Hepatic stellate cell (primary cell): ENCODE measurements at regions not wholly inside any gene's neighbourhood (a gene's known extent, or its start where the extent isn't known, plus 50 kb on each side); places are given as distances from the start of the nearest gene placed in this dataset.

ENCODE experiments used
- DNase-seq: peaks from one replicate; pipeline ENCODE4 v3.0.0; 2011; ENCODE audit warnings: low spot score

DNA sequence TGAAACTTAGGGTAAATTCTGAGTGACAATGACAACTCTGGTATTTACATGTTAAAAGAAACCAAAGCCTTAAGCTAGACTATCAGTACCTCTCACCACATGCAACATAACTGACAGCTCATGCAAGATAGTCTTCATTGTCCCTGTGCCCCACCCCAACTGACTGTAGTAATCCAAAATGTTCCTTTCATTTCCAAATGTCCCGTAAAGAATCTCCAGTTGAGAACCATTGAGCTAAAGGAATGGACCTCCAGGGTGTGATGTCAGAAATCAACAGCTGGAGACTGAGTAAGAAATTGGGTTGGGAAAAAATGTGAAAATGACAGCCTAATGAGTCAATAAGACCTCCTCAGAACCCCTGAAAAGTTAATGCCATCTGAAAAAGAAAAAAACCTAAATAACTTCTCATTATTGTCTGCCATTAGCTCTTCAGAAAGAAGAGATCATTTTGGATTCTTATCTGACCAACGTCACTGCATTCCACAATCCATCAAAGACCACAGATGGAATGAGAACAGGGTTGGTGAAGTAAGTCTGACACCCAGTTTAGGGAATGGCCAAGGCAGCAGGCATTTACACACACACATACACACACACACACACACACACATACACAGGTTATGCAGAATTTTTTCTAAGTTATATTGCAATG lies 51.7 kb upstream of the ACVR2A start:
- no peak for DNase-seq

DNA sequence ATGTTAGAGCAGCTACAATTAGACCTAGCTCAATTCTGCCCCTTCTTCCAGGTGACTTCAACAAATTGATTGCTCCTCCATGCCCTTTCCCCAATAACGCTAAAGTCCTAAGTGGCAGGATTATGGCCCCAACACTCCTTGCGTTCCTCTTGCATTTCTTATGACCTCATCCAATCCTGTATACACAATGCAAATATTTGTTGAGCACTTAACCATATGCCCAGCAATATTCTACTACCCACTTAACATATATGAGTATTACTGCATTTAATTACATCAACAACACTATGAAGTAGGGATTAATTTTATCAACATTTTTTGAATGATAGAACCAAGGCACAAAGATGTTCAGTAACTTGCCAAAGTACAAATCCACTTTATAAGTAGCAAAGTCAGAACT lies 54.2 kb upstream of the ACVR2A start:
- DNase-seq: no peak

DNA sequence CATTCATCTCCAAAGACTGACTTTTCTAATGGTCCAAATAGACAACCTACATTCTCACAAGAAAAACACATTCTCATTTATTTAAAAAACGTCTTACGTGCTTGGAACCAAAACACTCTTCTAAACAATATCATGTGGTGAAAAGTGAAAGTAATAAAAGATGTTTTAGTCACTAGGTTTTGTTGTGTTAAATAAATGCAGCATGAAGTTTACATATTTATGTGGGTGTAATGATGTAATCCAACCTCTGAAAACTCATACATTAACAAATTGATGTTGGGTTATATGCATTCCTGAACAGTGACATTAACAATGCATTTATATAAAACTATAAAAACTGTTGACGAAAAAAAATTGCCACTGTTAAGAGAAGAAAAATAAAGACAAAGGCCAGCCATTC lies 55.1 kb upstream of the ACVR2A start:
- no peak for DNase-seq

DNA sequence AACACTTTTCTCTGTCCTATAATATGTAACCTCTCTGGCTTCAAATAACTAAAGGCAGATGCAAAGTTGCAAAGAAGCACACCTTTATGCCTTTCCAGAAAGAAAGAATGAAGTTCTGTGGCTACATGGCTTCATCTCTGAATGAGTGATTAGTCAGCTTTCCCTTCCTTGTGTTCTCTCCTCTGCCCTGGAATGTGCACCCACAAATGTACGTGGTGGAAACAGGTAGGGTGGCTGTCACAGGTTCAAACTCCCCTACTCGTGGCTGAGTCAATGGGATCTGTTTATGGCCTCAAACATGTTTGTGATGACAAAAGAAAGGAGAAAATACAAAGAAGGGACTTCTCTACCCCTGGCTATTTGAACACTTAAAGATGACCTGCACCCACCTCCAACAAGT lies 55.5 kb upstream of the ACVR2A start:
- DNase-seq: no peak

DNA sequence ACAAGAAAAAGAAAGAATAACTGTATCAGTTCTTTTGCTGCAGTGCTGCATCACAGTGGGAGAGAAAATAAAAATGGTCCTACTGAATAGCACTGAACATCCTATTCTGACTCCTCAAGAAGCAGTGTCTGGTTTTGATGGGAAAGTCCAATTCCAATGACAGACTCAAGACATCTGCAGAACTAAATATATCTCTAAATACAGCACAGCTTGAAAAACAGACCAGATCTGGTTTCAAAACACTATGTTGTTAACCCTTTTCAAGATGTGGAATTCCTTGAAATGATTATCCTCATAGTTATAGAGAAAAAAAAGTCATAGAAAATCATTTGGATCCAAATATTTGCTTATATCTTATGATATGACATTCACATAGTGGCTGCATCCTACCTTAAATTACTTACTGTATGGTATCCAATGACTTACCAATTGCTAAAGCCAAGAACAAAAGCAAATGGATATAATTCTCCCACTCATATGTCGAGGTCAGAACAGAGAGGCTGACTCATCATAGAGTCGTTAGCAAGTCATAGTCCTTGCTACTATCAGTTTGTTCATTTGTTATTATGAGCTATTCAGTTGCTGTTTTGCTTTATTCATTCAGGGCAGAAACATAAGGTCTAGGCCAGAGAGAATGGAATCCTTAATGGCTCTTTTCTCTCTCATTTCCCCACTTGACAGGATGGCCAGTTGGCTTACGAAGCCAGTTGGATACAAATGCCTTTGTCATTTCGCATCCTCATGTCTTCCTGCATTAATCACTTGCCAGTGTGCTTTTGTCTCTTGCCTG lies 62.5 kb upstream of the ACVR2A start:
- DNase-seq: no peak

DNA sequence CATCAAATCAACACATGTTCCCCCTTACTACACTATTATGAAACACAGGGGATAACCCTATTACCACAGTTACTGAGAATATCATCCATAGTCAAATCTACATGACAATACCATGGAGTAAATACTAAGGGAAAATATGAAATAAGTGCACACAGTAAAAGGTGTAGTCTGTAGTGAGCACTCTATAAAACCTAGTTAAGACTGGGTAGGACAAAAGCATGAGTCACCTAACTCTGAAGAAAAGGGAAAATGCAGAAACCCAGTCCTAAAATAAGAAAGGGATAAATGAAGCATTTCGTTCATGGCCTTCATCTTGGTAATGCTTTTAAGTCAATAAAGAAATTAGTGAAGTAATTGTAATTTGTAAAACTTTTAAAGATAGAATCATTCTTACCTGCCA lies 65.4 kb upstream of the ACVR2A start:
- no peak for DNase-seq

DNA sequence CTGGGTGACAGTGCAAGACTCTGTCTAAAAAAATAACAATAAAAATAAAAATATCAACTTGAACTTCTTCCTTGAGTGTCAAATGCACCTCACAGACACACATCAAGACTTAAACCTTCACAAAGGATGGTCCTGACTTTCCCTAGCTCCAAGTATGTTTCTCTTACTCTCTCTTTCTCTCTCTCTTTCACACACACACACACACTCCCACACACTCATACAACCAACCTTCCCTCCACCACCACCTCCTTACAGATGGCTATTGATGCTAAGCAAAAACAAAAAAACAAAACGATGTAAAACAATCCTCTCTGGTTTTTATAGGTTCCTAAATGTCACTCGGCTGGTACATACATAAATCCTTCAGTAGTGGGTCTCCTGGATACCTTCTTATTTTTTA lies 67.4 kb upstream of the ACVR2A start:
- no peak for DNase-seq

DNA sequence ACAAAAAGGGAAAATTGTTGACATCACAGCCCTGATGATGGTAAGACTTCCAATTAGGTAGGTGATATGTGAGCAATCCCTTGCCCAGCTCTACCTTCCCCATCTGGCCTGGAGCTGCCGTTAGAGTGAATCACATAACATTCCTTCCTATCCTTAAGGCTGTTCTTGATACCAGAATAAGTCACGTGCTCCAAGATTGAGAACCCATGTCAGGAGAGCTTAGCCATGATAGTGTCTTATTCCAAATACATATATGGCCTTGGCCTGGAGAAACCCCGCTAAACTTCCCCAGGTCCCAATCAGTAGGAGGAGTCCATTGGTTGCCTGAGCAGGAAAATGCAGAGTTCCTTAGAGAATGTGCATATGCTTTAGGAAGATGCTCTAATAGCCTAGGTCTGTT lies 70.0 kb upstream of the ACVR2A start:
- no peak for DNase-seq

DNA sequence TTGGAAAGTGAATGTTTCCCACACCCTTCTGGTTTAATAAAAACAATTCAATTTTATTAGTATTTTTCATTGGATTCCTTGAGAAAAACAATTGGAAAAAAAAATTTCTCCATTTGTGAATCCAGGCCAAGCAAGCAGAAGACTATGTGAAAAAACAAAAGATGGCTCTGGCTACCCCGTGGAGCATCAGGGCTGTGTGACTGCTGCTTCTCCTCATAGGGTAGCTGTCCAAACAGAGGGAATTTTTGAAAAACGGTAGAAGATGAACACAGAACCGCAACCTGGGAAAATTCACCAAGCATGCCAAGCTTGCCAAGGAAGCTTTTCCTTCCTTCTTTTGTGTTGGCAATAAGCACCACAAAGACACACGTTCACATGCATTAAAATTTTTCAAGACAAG lies 71.3 kb upstream of the ACVR2A start:
- no peak for DNase-seq

DNA sequence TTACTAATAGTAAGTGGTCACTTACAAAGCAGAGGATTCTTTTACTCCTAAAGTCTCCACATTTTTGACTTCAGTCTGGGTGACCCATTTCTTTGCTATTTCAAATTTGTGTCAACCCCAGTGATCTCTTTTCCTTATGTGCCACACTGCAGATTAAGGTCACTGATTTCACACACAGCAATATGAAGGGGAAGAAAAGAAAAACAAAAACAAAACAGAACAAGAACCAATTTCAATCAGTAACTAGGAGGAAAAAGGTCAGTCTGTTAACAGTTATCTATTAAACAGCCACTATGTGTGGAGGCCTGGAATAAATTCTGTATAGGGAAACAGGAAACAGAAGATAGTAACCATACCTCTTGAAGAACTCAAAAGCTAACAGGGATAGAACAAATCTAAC lies 72.0 kb upstream of the ACVR2A start:
- DNase-seq: no peak

DNA sequence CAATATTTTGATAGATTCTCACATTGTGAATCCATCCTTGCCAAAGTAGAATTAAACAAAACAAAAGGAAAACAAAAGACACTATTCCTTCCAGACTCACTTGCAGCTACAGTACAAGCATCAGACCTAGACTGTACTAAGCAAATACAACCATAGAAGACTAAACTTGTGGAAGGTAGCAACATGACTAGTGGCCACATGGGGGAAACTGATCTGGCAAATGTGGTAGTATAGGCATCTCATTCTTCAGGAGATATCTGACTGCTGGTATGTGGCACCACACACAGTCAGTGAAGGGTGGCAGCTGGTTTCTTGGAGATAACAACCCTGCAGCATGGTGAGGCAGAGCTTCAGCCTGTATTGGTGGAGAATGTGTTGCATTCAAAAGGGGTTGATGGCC lies 81.0 kb upstream of the ACVR2A start:
- no peak for DNase-seq

DNA sequence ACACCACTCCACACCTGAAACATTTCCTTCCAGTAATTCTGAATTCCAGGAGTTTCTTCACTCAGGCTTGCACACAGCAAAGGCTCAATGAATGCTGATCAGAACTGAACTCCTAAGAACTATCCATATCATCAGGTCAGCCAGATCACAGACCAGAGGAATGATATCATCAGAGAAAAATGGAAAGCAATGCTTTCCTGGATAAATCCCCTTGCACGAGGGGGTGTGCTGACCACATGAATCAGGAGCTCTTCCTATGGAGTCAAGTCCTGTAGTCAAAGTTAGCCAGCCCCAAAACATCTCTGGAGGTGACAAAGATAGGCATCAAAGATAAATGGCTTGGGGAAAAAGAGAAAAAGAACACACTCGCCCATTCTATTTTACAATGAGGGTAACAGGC lies 83.8 kb upstream of the ACVR2A start:
- DNase-seq: no peak

DNA sequence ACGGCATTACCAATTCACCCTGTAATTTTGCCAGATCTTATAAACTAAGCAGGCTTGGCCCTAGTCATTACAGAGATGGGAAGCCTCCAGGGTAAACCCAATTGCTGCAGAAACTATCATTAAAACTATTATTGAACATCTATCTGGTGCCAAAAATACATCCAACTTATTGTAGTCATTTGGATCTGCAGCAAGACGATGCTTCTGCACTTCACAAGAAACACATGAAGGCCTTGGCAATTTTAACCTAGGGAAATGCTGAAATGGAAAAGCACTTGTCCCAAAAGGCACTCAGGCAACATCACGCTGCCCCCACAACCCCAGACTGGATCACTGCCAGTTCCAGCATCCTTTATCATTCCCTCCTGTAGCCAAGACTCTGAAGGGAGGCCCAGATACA lies 85.3 kb upstream of the ACVR2A start:
- no peak for DNase-seq

DNA sequence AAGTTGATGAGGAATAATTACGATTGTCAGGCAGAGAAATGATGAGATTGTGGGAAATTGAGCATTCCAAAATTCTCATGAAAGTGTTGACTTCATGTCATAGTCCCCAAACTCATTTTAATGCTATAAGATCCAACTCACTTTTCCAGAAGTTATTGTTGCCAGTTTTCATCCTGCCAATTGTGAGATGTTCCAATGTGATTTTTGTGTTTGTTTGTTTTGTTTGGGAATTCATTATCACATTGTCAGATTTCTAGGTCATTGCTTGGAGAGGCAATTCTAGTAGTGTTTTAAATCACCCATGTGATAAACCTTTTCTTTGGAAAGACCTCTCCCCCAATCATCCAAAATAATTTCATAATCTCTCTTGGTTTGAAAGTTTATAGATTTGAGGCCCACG lies 86.0 kb upstream of the ACVR2A start:
- DNase-seq: no peak

DNA sequence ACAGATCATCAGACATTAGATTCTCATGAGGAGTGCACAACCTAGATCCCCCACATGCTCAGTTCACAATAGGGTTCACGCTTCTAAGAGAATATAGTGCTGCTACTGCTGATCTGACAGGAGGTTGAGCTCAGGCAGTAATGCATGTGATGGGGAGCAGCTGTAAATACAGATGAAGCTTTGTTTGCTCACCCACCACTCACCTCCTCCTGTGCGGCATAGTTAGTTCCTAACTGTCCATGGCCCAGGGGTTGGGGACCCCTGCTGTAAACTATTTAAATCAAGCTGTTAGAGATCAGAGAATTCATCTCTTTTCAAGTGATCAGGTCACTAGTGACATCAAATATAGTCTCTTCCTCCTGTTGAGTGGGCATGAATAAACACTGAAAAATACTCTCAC lies 88.8 kb upstream of the ACVR2A start:
- DNase-seq: no peak

DNA sequence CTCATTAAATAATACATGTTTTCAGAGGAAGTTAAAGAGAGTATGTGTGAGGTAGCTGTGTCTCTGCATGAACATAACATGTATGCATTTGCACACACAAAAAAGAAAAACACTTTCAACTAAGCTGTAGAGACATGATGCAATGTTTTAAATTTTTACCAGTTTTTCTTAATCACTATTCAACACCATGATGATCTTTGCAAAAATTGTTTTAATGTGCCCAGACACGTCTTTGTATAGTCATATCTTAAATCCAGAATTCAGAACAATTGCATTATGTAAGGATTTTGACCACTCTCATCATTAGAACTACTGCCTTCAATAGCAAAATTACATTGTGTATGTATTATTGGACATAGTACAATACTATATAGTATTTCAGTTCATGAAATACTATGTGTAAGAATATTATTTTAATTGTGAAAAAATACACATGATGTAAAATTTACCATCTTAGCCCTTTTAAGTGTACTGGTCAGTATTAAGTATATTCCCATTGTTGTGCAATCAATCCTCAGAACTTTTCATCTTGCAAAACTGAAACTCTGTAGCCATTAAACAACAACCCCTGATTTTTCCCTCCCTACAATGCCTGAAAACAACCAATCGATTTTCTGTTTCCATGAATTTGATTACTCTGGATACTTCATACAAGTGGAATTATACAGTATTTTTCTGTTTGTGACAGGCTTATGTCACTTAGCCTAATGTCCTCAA lies 104.5 kb upstream of the ACVR2A start:
- DNase-seq: no peak

DNA sequence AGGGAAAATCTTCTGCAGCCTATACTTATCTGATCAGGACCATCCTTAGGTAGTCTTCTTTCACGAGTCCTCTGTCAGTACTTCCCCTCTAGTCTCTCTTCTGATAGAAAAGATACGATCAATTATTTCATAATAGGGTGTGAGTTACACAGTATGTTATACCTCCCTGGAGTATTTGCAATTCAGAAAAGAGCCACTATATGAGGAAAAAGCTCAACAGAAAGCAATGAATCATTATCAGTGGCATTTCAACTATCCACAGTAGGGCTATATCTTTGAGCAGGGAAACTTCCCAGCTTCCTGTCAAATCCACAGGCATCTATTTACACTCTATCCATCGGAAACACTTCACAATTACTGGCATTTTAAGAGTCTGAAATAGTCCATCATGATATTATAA lies 105.3 kb upstream of the ACVR2A start:
- DNase-seq: no peak

DNA sequence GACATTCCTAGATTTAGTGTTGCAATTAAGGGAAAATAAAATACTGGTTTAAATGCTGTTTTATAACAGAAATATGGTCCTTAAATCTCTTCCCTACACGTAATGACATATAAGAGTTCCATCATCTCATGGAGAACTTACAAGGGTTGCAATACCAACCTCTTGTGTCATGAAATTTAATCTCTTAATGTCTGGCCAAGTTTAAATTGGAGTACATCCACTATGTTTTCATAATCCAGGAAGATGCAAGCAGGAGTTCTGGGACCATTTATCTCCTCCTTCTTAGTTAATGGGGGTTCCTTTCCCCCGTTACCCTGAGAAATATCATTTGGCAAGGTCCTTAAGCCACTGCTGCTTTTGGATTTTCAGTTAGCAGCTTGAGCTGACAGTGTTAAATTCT lies 126.0 kb upstream of the ACVR2A start:
- DNase-seq: no peak

DNA sequence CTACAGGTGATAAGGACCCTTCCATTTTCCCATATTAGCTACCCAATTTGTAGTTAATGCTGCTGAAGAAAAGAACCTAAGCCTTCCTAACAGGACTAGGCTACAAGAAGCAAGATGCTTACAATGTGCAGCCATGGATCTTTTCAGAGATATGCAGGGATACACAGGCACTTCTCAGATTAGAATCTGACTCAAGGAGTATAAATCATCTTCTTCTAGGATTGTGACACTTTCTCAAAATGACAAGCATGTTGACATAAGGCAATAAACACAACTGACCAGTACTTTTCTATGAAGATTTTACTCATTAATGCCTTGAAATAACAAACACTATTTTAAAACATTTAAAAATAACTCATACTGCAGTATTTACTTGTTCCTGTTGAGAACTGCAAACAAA lies 127.9 kb upstream of the ACVR2A start:
- DNase-seq: no peak

DNA sequence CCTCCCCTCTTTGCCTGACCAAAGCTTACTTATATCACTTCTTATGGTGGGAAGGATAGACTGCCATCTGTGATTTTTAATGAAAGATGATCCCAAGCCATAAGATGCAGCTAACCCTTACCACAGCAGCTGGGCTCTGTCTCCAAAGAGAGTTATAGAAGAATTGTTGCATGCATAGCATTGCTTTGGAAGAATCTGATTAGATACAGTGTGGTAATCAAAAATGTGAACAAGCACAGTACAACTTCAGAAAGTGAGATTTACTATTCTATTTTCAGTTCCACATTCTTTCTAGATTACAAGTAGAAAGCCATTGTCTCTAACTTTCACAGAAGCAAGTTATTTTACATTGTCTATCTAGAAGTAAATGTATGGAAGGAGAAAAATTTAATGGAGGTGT lies 129.0 kb upstream of the ACVR2A start:
- DNase-seq: no peak

DNA sequence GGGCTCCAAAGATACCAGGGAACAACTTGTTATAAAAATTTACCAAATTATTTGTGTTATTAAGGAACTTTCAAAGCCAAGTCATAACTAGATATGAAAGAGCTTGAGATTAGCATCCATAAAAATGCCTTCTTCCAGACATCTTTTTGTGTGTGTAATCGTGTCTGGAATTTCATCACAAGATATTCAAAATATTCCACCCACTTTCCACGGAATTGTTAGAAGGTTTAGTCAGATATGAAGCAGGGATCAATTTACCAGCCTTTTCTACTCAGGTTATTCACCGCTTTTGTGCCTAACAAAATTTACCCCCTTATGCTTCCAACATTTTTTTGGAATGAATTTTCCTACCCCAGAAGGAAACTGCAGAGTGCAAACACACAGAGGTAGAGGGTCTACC lies 130.2 kb upstream of the ACVR2A start:
- no peak for DNase-seq

DNA sequence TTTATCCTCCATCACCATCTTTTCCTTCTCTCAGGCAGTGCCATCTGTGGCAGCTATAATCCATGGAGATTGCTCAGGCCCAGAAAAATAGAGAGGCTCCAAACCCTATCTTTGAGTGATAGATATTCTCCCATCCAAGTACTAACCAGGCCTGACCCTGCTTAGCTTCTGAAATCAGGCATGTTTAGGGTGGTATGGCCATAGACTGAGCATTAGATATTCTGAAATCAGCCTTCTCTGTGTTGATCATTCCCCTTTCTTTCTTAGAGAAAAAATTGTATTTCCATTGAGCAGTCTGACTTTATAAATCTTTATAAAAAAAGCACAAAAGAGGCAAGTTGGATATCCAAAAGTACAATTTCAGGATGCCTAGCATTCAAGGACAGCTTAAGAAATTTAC lies 131.5 kb upstream of the ACVR2A start:
- DNase-seq: no peak

DNA sequence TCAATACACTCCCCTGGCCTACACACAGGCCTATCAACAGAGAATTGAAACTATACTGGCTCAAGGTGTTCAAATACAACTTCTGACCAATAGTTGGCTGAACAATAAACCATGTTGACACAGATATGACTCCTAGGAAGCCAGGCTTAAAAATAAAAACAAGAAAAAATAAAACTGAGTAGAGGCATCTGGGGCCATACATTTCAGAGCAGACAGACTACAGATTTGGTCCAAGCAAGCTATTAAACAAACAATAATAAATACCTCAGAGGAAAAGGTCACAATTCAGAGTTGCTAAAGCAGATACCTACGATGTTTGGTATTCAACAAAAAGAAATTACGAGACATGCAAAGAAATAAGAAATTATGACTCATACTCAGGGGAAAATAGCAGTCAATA lies 132.8 kb upstream of the ACVR2A start:
- no peak for DNase-seq

DNA sequence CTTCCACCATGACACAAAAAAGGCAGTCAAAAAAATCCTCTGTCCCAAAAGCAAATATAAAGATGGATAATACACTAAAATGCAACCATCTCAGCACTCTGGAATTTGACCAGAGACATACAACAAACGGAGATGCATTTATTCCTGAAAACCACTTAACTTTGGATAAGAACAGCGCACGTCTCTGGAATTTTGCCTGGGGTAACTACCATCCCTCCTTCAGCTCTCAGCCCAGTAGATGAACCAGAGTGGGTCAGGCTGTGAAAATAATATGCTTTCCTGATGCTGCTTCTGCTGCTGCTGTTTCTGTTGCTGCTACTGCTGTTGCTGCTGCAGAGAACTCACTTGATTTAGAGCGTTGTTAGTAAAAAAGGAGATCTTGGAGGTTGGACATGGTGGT lies 133.8 kb upstream of the ACVR2A start:
- DNase-seq: no peak
